Esophagus muscularis mucosa (tissue), 3 donors: ENCODE measurements at regions not wholly inside any gene's neighbourhood (a gene's known extent, or its start where the extent isn't known, plus 50 kb on each side); places are given as distances from the start of the nearest gene placed in this dataset.

Experiments
- POLR2A ChIP-seq: fragments of 450-650 bp; IDR thresholded peaks from one replicate; pipeline ENCODE4 v1.6.1; 2017; ENCODE audit warnings: antibody characterized with exemption, moderate library complexity, mild to moderate bottlenecking, low read depth
- TF ChIP-seq, protein P1 (sequence below), 3 experiments: fragments of 200-600 bp in 2 of 3; fragments of 450-650 bp in 1 of 3; sonication (generic) in 2 of 3; IDR thresholded peaks; one replicate each; pipeline ENCODE4 v1.5.1; 2017 to 2019; ENCODE audit warnings: antibody characterized with exemption in 3 of 3, mild to moderate bottlenecking in 2 of 3, moderate library complexity in 1 of 3

DNA sequence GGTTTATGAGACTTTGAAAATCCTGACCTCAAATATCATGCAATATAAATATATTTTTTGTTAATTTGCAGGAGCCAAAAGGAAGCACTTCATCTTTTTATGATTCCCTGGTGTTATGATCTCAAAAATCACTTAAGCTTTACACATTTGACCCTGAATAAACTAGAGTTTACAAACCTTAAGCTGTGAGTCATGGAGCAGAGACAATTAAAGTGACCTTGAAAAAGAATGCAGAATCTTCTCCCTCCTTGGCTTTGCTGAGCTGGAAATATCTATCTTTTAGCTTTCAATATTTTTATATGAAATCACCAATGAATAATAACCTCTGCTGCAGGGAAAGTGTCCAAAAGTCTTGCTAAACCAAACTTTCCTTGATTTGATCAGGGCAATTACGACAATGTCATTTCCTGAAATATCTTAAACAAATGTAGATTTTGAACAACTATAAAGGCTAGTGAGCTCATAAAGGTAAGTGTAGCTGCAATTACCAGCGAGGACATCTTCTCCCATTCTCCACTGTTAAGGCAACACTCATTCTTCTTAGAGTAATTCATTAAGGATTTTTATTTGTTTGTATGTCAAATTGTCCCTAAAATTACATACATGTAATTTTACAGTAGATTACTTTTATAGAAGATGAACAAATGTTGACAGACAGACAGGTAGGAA is 747.0 kb upstream of the LUZP2 start:
- TF ChIP-seq, protein P1, sequence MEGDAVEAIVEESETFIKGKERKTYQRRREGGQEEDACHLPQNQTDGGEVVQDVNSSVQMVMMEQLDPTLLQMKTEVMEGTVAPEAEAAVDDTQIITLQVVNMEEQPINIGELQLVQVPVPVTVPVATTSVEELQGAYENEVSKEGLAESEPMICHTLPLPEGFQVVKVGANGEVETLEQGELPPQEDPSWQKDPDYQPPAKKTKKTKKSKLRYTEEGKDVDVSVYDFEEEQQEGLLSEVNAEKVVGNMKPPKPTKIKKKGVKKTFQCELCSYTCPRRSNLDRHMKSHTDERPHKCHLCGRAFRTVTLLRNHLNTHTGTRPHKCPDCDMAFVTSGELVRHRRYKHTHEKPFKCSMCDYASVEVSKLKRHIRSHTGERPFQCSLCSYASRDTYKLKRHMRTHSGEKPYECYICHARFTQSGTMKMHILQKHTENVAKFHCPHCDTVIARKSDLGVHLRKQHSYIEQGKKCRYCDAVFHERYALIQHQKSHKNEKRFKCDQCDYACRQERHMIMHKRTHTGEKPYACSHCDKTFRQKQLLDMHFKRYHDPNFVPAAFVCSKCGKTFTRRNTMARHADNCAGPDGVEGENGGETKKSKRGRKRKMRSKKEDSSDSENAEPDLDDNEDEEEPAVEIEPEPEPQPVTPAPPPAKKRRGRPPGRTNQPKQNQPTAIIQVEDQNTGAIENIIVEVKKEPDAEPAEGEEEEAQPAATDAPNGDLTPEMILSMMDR (IDR thresholded peaks at IDR 0.05) = no peak
- TF ChIP-seq POLR2A = no peak
